HEK293 (cell line): ENCODE measurements at regions not wholly inside any gene's neighbourhood (a gene's known extent, or its start where the extent isn't known, plus 50 kb on each side); places are given as distances from the start of the nearest gene placed in this dataset.

Experiments
- CTCF ChIA-PET: fragments of 350-600 bp; formaldehyde crosslinking; extraction: SDS; loops from one replicate; lab custom pipeline; 2021; ENCODE audit warnings: antibody characterized with exemption; lab: Yijun Ruan, JAX
- POLR2A ChIA-PET: fragments of 300-600 bp; formaldehyde crosslinking; extraction: SDS; loops from one replicate; lab custom pipeline; 2020; ENCODE audit warnings: antibody characterized with exemption, inconsistent platforms; lab: Yijun Ruan, JAX
- H3K27ac ChIP-seq: fragments of 200-500 bp; sonication (Bioruptor generic); 2 replicates; pipeline ENCODE4 v1.5.1; 2014; ENCODE audit warnings: low read depth, low read length, control low read depth, inconsistent platforms; ENCODE audit errors: extremely low read depth
- H3K36me3 ChIP-seq, 2 experiments: fragments of 200-500 bp in 1 of 2; sonication (Bioruptor generic) in 1 of 2; 1 replicate in 1 of 2; 2 replicates in 1 of 2; pipeline ENCODE4 v1.5.1; 2014 to 2017; ENCODE audit warnings: inconsistent platforms in 2 of 2, low read length in 2 of 2; ENCODE audit not compliant: control insufficient read depth in 2 of 2, insufficient read depth in 1 of 2
- H3K4me1 ChIP-seq: fragments of 200-500 bp; sonication (Bioruptor generic); 2 replicates; pipeline ENCODE4 v1.5.1; 2014; ENCODE audit warnings: mild to moderate bottlenecking, low read length, inconsistent platforms; ENCODE audit not compliant: control insufficient read depth, insufficient read depth
- H3K4me3 ChIP-seq: 2 replicates; pipeline ENCODE4 v1.5.1; 2011; ENCODE audit warnings: low read depth, mild to moderate bottlenecking, control low read depth, low read length, moderate library complexity
- H3K9me3 ChIP-seq: fragments of 200-500 bp; sonication (Bioruptor generic); 2 replicates; pipeline ENCODE4 v1.5.1; 2014; ENCODE audit warnings: low read depth, low read length, inconsistent platforms; ENCODE audit not compliant: control insufficient read depth, insufficient read depth
- BCL11A ChIP-seq: fragments of 450-650 bp; formaldehyde crosslinking; IDR thresholded peaks from 2 replicates; pipeline ENCODE4 v1.5.1; 2016; ENCODE audit warnings: low read depth, missing biosample characterization, missing genetic modification characterization
- ZFP3 ChIP-seq: fragments of 450-650 bp; formaldehyde crosslinking; IDR thresholded peaks from 2 replicates; pipeline ENCODE4 v1.5.1; 2016; ENCODE audit warnings: low read depth, missing biosample characterization, missing genetic modification characterization
- ZNF114 ChIP-seq: fragments of 450-650 bp; formaldehyde crosslinking; IDR thresholded peaks from 2 replicates; pipeline ENCODE4 v1.5.0; 2017; ENCODE audit warnings: missing biosample characterization, missing genetic modification characterization
- ZNF133 ChIP-seq: fragments of 450-650 bp; formaldehyde crosslinking; IDR thresholded peaks from 2 replicates; pipeline ENCODE4 v1.5.1; 2016; ENCODE audit warnings: missing biosample characterization, missing genetic modification characterization
- ZNF138 ChIP-seq: fragments of 450-650 bp; formaldehyde crosslinking; IDR thresholded peaks from 2 replicates; pipeline ENCODE4 v1.5.1; 2016; ENCODE audit warnings: missing biosample characterization, missing genetic modification characterization, borderline replicate concordance
- ZNF140 ChIP-seq: fragments of 450-650 bp; formaldehyde crosslinking; IDR thresholded peaks from 2 replicates; pipeline ENCODE4 v1.5.1; 2016; ENCODE audit warnings: missing biosample characterization, missing genetic modification characterization
- ZNF175 ChIP-seq: fragments of 450-650 bp; formaldehyde crosslinking; IDR thresholded peaks from 2 replicates; pipeline ENCODE4 v1.5.1; 2016; ENCODE audit warnings: missing biosample characterization, missing genetic modification characterization
- ZNF19 ChIP-seq: fragments of 450-650 bp; formaldehyde crosslinking; IDR thresholded peaks from 2 replicates; pipeline ENCODE4; 2016; ENCODE audit warnings: missing biosample characterization, missing genetic modification characterization, low read depth
- ZNF223 ChIP-seq: fragments of 450-650 bp; formaldehyde crosslinking; IDR thresholded peaks from 2 replicates; pipeline ENCODE4 v1.5.1; 2016; ENCODE audit warnings: missing biosample characterization, missing genetic modification characterization
- ZNF239 ChIP-seq: fragments of 450-650 bp; formaldehyde crosslinking; IDR thresholded peaks from 2 replicates; pipeline ENCODE4 v1.5.1; 2016; ENCODE audit warnings: missing biosample characterization, missing genetic modification characterization
- ZNF248 ChIP-seq: fragments of 450-650 bp; formaldehyde crosslinking; IDR thresholded peaks from 2 replicates; pipeline ENCODE4 v1.5.1; 2017; ENCODE audit warnings: missing biosample characterization, missing genetic modification characterization
- ZNF266 ChIP-seq: fragments of 450-650 bp; formaldehyde crosslinking; IDR thresholded peaks from 2 replicates; pipeline ENCODE4 v1.5.1; 2016; ENCODE audit warnings: missing biosample characterization, missing genetic modification characterization, low read depth
- ZNF292 ChIP-seq: fragments of 450-650 bp; formaldehyde crosslinking; IDR thresholded peaks from 2 replicates; pipeline ENCODE4 v1.5.1; 2016; ENCODE audit warnings: low read depth, missing biosample characterization, missing genetic modification characterization, borderline replicate concordance
- ZNF366 ChIP-seq: fragments of 450-650 bp; formaldehyde crosslinking; conservative IDR thresholded peaks from 2 replicates; pipeline ENCODE4 v1.5.1; 2016; ENCODE audit warnings: missing biosample characterization, missing genetic modification characterization
- ZNF48 ChIP-seq: fragments of 450-650 bp; formaldehyde crosslinking; IDR thresholded peaks from 2 replicates; pipeline ENCODE4 v1.5.1; 2016; ENCODE audit warnings: missing biosample characterization, missing genetic modification characterization
- ZNF529 ChIP-seq: fragments of 450-650 bp; formaldehyde crosslinking; IDR thresholded peaks from 2 replicates; pipeline ENCODE4 v1.5.1; 2017; ENCODE audit warnings: missing genetic modification characterization, missing biosample characterization; ENCODE audit not compliant: insufficient replicate concordance
- ZNF544 ChIP-seq: fragments of 450-650 bp; formaldehyde crosslinking; IDR thresholded peaks from 2 replicates; pipeline ENCODE4 v1.5.0; 2017; ENCODE audit warnings: missing biosample characterization, missing genetic modification characterization
- ZNF610 ChIP-seq: fragments of 450-650 bp; formaldehyde crosslinking; IDR thresholded peaks from 2 replicates; pipeline ENCODE4 v1.5.1; 2016; ENCODE audit warnings: missing biosample characterization, missing genetic modification characterization, borderline replicate concordance
- ZNF658 ChIP-seq: fragments of 450-650 bp; formaldehyde crosslinking; IDR thresholded peaks from 2 replicates; pipeline ENCODE4; 2016; ENCODE audit warnings: missing biosample characterization, missing genetic modification characterization
- ZNF664 ChIP-seq: fragments of 450-650 bp; formaldehyde crosslinking; IDR thresholded peaks from 2 replicates; pipeline ENCODE4 v1.5.1; 2016; ENCODE audit warnings: missing biosample characterization, missing genetic modification characterization
- TF ChIP-seq, protein P1 (sequence below): fragments of 450-650 bp; formaldehyde crosslinking; IDR thresholded peaks from 2 replicates; pipeline ENCODE4 v1.5.1; 2016; ENCODE audit warnings: missing biosample characterization, missing genetic modification characterization
- TF ChIP-seq, protein P2 (sequence below): fragments of 450-650 bp; formaldehyde crosslinking; IDR thresholded peaks from 2 replicates; pipeline ENCODE4 v1.5.1; 2016; ENCODE audit warnings: missing biosample characterization, missing genetic modification characterization
- TF ChIP-seq, protein P3 (sequence below): fragments of 450-650 bp; formaldehyde crosslinking; IDR thresholded peaks from 2 replicates; pipeline ENCODE4 v1.5.1; 2016; ENCODE audit warnings: missing biosample characterization, missing genetic modification characterization
- TF ChIP-seq, protein P4 (sequence below): fragments of 450-650 bp; formaldehyde crosslinking; IDR thresholded peaks from 2 replicates; pipeline ENCODE4 v1.5.1; 2017; ENCODE audit warnings: missing biosample characterization, missing genetic modification characterization

DNA sequence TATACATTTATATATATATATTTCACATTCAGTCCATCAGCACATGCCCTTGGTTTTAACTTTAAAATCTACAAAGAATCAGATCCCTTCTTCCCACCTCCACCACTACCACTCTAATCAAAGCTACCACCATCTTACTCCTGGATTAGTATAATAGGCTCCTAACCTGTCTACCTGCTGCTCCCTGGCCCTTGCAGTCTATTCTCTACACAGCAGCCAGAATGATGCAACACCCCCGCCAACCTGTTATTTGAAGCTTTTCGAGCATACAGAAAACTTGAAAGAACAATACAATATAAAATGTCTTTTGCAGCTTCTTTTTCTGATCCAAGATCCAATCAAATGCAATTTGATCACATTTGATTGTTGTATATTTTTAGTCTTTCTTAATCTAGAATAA, 165.9 kb upstream of the HMGA2 start:
- TF ChIP-seq ZNF133 (peak; percentile 77), ZNF114 (tag by site-specific recombination) (no peak), ZNF658 (tag by site-specific recombination) (no peak), ZNF544 (no peak)
- TF ChIP-seq, protein P1, sequence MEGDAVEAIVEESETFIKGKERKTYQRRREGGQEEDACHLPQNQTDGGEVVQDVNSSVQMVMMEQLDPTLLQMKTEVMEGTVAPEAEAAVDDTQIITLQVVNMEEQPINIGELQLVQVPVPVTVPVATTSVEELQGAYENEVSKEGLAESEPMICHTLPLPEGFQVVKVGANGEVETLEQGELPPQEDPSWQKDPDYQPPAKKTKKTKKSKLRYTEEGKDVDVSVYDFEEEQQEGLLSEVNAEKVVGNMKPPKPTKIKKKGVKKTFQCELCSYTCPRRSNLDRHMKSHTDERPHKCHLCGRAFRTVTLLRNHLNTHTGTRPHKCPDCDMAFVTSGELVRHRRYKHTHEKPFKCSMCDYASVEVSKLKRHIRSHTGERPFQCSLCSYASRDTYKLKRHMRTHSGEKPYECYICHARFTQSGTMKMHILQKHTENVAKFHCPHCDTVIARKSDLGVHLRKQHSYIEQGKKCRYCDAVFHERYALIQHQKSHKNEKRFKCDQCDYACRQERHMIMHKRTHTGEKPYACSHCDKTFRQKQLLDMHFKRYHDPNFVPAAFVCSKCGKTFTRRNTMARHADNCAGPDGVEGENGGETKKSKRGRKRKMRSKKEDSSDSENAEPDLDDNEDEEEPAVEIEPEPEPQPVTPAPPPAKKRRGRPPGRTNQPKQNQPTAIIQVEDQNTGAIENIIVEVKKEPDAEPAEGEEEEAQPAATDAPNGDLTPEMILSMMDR (tag by site-specific recombination), result no peak
- TF ChIP-seq, all 188 proteins: peak for 1
- ChIA-PET CTCF (interaction anchor here (0.6 kb wide), 2 partner anchors 37 to 214 kb away, joined by 3 to 4 read pairs; no protein-coding TSS in a partner anchor), POLR2A (no interaction called here)
- Histone ChIP-seq H3K9me3 (no peaks in the 10 kb centered on the region), H3K27ac (no peak overlapping the region), H3K36me3 (no peaks in the 10 kb centered on the region), H3K4me3 (no peak overlapping the region), H3K4me1 (peaks cover 7% of the 10 kb centered on the region; the same call in 1 of the 2 replicates)

DNA sequence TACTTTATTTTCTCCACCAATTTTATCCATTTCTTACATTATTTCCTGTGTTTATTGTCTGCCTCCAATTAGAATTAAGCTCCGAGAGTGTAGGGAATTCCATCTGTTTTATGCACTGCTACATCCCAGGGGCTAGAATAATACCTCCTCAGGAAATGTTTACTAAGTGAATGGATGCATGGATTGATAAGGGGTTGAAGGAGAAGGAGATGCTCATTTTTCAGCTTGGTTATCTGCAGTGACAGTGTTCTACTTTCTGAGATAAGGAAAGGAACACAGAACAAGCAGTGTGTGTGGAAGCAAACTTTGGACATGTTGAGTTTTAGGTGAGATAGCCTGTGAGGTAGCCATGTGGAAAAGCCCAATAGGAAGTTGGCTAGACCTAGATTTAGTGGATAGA, 164.6 kb upstream of the HMGA2 start:
- Histone ChIP-seq H3K27ac (no peak overlapping the region), H3K36me3 (no peaks in the 10 kb centered on the region), H3K4me3 (no peak overlapping the region), H3K4me1 (peaks cover 7% of the 10 kb centered on the region; the same call in 1 of the 2 replicates), H3K9me3 (no peaks in the 10 kb centered on the region)
- TF ChIP-seq ZNF610 (no peak), ZNF114 (tag by site-specific recombination) (no peak)
- CTCF ChIA-PET, result no interaction called here
- POLR2A ChIA-PET, result no interaction called here

DNA sequence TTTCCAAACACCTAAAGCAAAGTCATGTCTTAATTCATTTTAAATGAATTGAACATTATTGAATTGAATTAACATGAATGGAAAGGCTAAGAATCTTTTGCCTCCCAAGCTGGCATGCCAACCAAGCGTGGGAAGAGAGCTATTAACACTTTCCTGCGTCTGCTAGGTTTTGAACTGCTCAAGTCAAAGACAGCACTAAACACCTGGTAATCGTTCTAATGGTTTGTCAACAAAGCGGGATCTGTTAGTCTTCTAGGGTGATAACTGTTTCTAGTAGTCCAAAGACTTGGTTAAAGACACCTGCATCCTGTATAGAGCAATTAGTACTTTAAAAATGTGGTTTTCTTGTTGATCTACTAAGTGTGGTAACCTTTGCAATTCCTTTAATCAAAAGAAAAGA, 164.2 kb upstream of the HMGA2 start:
- H3K9me3 ChIP-seq, result no peaks in the 10 kb centered on the region
- H3K27ac ChIP-seq, result no peak overlapping the region
- peaks cover 7% of the 10 kb centered on the region; the same call in 1 of the 2 replicates for H3K4me1 ChIP-seq
- H3K4me3 ChIP-seq, result no peak overlapping the region
- CTCF ChIA-PET, result no interaction called here
- POLR2A ChIA-PET, result no interaction called here
- no peak for TF ChIP-seq ZNF248
- TF ChIP-seq ZNF664 (tag by site-specific recombination), result no peak
- no peak for TF ChIP-seq ZNF239
- no peak for TF ChIP-seq ZNF366 (tag by site-specific recombination)
- TF ChIP-seq ZNF175, result no peak
- TF ChIP-seq ZNF529 (tag by site-specific recombination), result no peak
- no peak for TF ChIP-seq ZNF266 (tag by site-specific recombination)
- H3K36me3 ChIP-seq, result no peaks in the 10 kb centered on the region

DNA sequence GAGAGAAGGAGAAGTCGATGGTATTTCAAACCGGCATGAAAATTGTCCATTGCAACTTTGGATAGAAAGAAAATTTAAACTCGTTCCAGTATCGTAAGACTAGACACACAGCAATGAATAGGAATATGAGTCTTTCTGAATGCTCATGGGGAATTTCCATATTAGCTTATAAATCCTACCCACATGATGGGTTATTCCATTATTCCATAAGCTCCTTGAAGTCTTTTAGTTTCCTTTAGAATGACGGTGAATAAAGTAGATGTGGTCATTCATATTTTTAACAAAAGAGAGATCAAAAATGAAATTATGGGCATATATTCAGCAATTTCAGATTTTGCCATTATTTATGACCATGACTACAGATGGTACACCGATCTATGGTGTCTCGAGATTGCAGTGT, 163.4 kb upstream of the HMGA2 start:
- Histone ChIP-seq H3K4me3 (no peak overlapping the region), H3K36me3 (no peaks in the 10 kb centered on the region), H3K9me3 (no peaks in the 10 kb centered on the region)
- TF ChIP-seq, protein P2, sequence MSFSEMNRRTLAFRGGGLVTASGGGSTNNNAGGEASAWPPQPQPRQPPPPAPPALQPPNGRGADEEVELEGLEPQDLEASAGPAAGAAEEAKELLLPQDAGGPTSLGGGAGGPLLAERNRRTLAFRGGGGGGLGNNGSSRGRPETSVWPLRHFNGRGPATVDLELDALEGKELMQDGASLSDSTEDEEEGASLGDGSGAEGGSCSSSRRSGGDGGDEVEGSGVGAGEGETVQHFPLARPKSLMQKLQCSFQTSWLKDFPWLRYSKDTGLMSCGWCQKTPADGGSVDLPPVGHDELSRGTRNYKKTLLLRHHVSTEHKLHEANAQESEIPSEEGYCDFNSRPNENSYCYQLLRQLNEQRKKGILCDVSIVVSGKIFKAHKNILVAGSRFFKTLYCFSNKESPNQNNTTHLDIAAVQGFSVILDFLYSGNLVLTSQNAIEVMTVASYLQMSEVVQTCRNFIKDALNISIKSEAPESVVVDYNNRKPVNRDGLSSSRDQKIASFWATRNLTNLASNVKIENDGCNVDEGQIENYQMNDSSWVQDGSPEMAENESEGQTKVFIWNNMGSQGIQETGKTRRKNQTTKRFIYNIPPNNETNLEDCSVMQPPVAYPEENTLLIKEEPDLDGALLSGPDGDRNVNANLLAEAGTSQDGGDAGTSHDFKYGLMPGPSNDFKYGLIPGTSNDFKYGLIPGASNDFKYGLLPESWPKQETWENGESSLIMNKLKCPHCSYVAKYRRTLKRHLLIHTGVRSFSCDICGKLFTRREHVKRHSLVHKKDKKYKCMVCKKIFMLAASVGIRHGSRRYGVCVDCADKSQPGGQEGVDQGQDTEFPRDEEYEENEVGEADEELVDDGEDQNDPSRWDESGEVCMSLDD, result no peak
- TF ChIP-seq ZNF48 (tag by site-specific recombination) (no peak), ZNF223 (no peak), BCL11A (tag by site-specific recombination) (no peak), ZNF133 (no peak), ZFP3 (tag by site-specific recombination) (no peak), ZNF140 (tag by site-specific recombination) (no peak), ZNF138 (tag by site-specific recombination) (no peak), ZNF292 (tag by site-specific recombination) (no peak), ZNF19 (tag by site-specific recombination) (no peak)
- TF ChIP-seq, protein P3, sequence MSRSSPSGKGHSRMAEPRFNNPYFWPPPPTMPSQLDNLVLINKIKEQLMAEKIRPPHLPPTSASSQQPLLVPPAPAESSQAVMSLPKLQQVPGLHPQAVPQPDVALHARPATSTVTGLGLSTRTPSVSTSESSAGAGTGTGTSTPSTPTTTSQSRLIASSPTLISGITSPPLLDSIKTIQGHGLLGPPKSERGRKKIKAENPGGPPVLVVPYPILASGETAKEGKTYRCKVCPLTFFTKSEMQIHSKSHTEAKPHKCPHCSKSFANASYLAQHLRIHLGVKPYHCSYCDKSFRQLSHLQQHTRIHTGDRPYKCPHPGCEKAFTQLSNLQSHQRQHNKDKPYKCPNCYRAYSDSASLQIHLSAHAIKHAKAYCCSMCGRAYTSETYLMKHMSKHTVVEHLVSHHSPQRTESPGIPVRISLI (tag by site-specific recombination), result no peak
- TF ChIP-seq, protein P4, sequence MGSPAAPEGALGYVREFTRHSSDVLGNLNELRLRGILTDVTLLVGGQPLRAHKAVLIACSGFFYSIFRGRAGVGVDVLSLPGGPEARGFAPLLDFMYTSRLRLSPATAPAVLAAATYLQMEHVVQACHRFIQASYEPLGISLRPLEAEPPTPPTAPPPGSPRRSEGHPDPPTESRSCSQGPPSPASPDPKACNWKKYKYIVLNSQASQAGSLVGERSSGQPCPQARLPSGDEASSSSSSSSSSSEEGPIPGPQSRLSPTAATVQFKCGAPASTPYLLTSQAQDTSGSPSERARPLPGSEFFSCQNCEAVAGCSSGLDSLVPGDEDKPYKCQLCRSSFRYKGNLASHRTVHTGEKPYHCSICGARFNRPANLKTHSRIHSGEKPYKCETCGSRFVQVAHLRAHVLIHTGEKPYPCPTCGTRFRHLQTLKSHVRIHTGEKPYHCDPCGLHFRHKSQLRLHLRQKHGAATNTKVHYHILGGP (tag by site-specific recombination), result no peak
- TF ChIP-seq, all 188 proteins: peak for 0
- peaks cover 7% of the 10 kb centered on the region; the same call in 1 of the 2 replicates for H3K4me1 ChIP-seq
- no peak overlapping the region for H3K27ac ChIP-seq
- ChIA-PET CTCF (interaction anchor here (0.7 to 1.1 kb wide), 3 partner anchors 12 to 787 kb away, joined by 3 to 4 read pairs (median 3); no protein-coding TSS in a partner anchor), POLR2A (no interaction called here)
